ENCODE measurements at regions not wholly inside any gene's neighbourhood (a gene's known extent, or its start where the extent isn't known, plus 50 kb on each side); places are given as distances from the start of the nearest gene placed in this dataset.

DNA sequence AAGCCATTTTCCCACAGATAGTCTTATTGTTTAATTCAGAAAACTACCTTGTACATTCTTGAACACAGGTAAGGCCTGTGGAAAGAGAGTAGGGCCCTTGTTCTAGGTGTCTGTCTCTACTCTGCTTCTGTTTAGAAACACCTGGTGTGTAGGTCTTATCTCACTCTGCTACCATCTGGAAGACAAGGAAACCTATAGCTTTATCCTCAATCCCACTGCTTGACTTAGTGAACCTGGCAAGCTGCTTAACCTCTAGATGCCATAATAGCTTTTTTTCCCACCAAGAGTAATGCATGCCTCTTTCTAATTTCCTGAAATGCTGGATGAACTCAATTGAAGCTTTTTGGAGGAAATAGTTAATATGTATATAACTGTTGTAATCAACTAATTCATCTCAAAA lies 82.6 kb upstream of the RAP2B start:
- Histone ChIP-seq H3K36me3 (ENCODE audit: control insufficient read depth in 2 of 2, insufficient read depth in 2 of 2, low read length in 2 of 2) (no peaks in the 10 kb centered on the region), H3K4me1 (ENCODE audit: control insufficient read depth in 2 of 2, insufficient read depth in 2 of 2, low read length in 2 of 2) (no peaks in the 10 kb centered on the region), H3K9ac (ENCODE audit: low read depth in 1 of 2, low read length in 2 of 2) (no peak overlapping the region), H3K9me3 (ENCODE audit: control insufficient read depth in 2 of 2, low read length in 2 of 2) (no peaks in the 10 kb centered on the region), H3K27me3 (ENCODE audit: control insufficient read depth in 2 of 2, insufficient read depth in 2 of 2, low read length in 2 of 2) (no peaks in the 10 kb centered on the region), H3K27ac (ENCODE audit: low read depth in 2 of 2, low read length in 2 of 2) (no peak overlapping the region), H3K4me3 (ENCODE audit: low read length in 2 of 2) (no peak overlapping the region)

DNA sequence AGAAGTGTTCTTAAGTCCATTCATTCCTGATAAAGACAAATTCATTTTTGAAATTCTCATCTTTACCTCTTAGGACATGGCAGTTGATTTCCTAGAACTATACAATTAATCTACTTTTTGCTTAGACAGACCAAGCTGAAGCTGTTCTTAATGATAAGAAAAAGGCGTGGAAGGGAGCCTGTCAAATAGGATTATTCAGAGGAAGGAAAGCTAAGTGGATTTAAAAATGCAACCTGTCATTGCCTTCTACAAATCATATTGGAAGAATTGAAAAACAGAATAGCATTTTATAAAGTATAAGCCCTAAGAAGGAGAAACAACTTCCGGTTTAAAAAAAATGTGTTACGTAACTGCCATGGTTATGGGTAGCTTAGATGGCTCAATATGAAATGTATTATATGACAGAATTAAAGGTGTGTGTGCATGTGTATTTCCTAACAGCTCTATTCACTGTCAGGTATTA lies 81.2 kb upstream of the RAP2B start:
- no peaks in the 10 kb centered on the region for H3K36me3 ChIP-seq (ENCODE audit: control insufficient read depth in 2 of 2, insufficient read depth in 2 of 2, low read length in 2 of 2)
- H3K9ac ChIP-seq (ENCODE audit: low read depth in 1 of 2, low read length in 2 of 2): no peak overlapping the region
- H3K9me3 ChIP-seq (ENCODE audit: control insufficient read depth in 2 of 2, low read length in 2 of 2): no peaks in the 10 kb centered on the region
- no peaks in the 10 kb centered on the region for H3K4me1 ChIP-seq (ENCODE audit: control insufficient read depth in 2 of 2, insufficient read depth in 2 of 2, low read length in 2 of 2)
- H3K27me3 ChIP-seq (ENCODE audit: control insufficient read depth in 2 of 2, insufficient read depth in 2 of 2, low read length in 2 of 2): no peaks in the 10 kb centered on the region
- H3K4me3 ChIP-seq (ENCODE audit: low read length in 2 of 2): no peak overlapping the region
- no peak overlapping the region for H3K27ac ChIP-seq (ENCODE audit: low read depth in 2 of 2, low read length in 2 of 2)

DNA sequence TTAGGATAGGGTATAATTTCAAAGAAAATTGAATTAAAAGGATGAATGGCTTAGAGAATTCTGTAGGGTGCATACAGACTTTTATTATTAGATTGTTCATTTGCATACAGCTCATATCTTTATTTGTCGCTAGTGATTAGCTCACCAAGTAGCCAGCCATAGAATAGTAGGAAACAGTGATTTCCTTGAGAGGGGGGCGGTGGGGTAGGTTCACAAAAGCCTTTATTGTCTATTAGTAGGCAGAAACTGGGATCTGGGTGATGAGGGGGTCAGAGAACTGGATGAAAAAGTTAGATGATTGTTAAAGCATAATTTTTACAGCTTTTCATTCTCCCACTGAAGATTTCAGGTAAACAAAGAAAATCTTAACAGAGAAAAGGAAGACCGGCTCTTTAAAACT lies 77.6 kb upstream of the RAP2B start:
- no peaks in the 10 kb centered on the region for H3K27me3 ChIP-seq (ENCODE audit: control insufficient read depth in 2 of 2, insufficient read depth in 2 of 2, low read length in 2 of 2)
- no peaks in the 10 kb centered on the region for H3K4me1 ChIP-seq (ENCODE audit: control insufficient read depth in 2 of 2, insufficient read depth in 2 of 2, low read length in 2 of 2)
- no peak overlapping the region for H3K9ac ChIP-seq (ENCODE audit: low read depth in 1 of 2, low read length in 2 of 2)
- no peak overlapping the region for H3K4me3 ChIP-seq (ENCODE audit: low read length in 2 of 2)
- no peak overlapping the region for H3K27ac ChIP-seq (ENCODE audit: low read depth in 2 of 2, low read length in 2 of 2)
- H3K9me3 ChIP-seq (ENCODE audit: control insufficient read depth in 2 of 2, low read length in 2 of 2): no peaks in the 10 kb centered on the region
- H3K36me3 ChIP-seq (ENCODE audit: control insufficient read depth in 2 of 2, insufficient read depth in 2 of 2, low read length in 2 of 2): no peaks in the 10 kb centered on the region

DNA sequence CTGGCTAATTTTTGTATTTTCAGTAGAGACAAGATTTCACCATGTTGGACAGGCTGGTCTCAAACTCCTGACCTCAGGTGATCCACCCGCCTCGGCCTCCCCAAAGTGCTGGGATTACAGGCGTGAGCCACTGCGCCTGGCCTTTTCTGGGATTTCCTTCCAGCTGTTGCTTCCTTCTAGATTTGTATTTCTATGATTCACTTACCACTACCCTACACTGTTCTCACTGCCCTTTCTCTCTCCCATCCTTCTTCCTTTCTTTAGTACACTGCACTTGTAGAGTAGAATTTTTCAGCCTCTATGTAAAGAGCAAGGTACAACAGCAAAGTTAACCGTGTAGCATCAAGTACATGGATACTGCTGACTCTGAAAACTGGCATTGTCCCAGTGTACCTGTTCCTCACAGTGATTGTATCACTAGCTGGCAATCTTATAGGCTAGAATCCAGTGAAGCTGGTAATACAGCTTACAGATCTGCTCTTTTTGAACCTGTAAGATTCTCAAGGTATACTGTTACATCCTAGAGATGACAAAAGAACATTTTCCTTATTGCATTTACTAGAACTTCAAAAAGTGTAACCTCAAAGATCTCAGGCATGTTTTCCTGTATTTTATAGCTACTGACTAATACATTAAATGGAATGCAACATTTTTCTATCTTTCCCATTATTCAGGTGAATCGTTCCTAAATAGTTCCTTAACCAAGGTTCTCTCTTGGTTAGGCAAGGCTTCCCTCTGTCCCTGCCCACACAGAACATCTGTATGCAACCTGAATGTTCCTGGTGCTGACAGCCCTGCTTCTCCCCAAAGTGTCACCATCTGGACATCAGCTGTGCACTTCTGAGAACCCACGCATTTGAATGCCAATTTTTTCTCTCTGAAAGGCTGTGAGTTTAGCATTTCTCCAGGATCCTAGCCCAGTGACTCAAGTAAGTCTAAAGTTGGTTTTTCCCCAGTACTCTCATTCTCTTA lies 74.1 kb upstream of the RAP2B start:
- Histone ChIP-seq H3K36me3 (ENCODE audit: control insufficient read depth in 2 of 2, insufficient read depth in 2 of 2, low read length in 2 of 2) (no peaks in the 10 kb centered on the region), H3K27ac (ENCODE audit: low read depth in 2 of 2, low read length in 2 of 2) (no peak overlapping the region), H3K4me1 (ENCODE audit: control insufficient read depth in 2 of 2, insufficient read depth in 2 of 2, low read length in 2 of 2) (no peaks in the 10 kb centered on the region), H3K9ac (ENCODE audit: low read depth in 1 of 2, low read length in 2 of 2) (no peak overlapping the region), H3K9me3 (ENCODE audit: control insufficient read depth in 2 of 2, low read length in 2 of 2) (no peaks in the 10 kb centered on the region), H3K4me3 (ENCODE audit: low read length in 2 of 2) (no peak overlapping the region), H3K27me3 (ENCODE audit: control insufficient read depth in 2 of 2, insufficient read depth in 2 of 2, low read length in 2 of 2) (no peaks in the 10 kb centered on the region)

DNA sequence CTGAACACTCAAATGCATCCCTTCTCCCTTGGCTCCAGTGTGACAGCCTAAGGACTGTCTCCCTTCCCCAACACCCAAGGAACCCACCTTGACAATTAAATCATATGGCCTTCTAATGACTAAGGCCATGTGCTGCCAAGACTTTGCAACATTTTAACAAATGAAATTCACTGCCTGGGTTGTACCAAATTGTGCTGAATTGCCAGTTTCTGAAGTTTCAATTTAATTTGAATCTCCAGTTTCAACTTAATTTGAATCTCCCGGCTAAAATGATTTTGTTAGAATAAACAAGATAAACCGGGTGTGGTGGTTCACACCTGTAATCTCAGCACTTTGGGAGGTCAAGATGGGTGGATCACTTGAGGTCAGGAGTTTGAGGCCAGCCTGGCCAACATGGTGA lies 72.4 kb upstream of the RAP2B start:
- H3K27me3 ChIP-seq (ENCODE audit: control insufficient read depth in 2 of 2, insufficient read depth in 2 of 2, low read length in 2 of 2): no peaks in the 10 kb centered on the region

DNA sequence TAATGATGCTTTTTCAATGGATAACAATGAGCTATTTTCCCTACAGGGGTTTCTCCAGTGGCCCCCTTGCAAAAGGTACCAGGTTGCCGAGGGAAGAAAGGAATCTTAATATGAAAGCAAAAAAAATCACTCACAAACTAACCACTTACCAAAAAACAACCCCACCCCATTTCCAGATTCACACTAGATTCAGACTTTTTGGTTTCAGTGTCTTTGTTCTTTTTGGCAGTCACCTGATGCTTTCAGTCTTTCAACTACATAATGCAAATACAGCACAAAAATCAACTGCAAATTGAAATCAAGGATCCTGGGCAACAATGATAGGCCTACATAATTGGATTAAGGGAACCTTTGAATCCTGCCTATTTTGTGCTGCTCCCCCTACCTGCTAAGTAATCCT lies 71.1 kb upstream of the RAP2B start:
- no peaks in the 10 kb centered on the region for H3K36me3 ChIP-seq (ENCODE audit: control insufficient read depth in 2 of 2, insufficient read depth in 2 of 2, low read length in 2 of 2)
- no peak overlapping the region for H3K9ac ChIP-seq (ENCODE audit: low read depth in 1 of 2, low read length in 2 of 2)
- H3K4me3 ChIP-seq (ENCODE audit: low read length in 2 of 2): no peak overlapping the region
- no peak overlapping the region for H3K27ac ChIP-seq (ENCODE audit: low read depth in 2 of 2, low read length in 2 of 2)
- H3K4me1 ChIP-seq (ENCODE audit: control insufficient read depth in 2 of 2, insufficient read depth in 2 of 2, low read length in 2 of 2): peaks cover 4 to 6% of the 10 kb centered on the region in 2 donors
- H3K27me3 ChIP-seq (ENCODE audit: control insufficient read depth in 2 of 2, insufficient read depth in 2 of 2, low read length in 2 of 2): no peaks in the 10 kb centered on the region
- no peaks in the 10 kb centered on the region for H3K9me3 ChIP-seq (ENCODE audit: control insufficient read depth in 2 of 2, low read length in 2 of 2)

More for the DNA sequence above, 72.4 kb upstream of the RAP2B start:
- H3K27ac ChIP-seq (ENCODE audit: low read depth in 2 of 2, low read length in 2 of 2): no peak overlapping the region
- no peaks in the 10 kb centered on the region for H3K36me3 ChIP-seq (ENCODE audit: control insufficient read depth in 2 of 2, insufficient read depth in 2 of 2, low read length in 2 of 2)
- no peak overlapping the region for H3K9ac ChIP-seq (ENCODE audit: low read depth in 1 of 2, low read length in 2 of 2)
- H3K4me1 ChIP-seq (ENCODE audit: control insufficient read depth in 2 of 2, insufficient read depth in 2 of 2, low read length in 2 of 2): no peaks in the 10 kb centered on the region
- no peaks in the 10 kb centered on the region for H3K9me3 ChIP-seq (ENCODE audit: control insufficient read depth in 2 of 2, low read length in 2 of 2)
- H3K4me3 ChIP-seq (ENCODE audit: low read length in 2 of 2): no peak overlapping the region

DNA sequence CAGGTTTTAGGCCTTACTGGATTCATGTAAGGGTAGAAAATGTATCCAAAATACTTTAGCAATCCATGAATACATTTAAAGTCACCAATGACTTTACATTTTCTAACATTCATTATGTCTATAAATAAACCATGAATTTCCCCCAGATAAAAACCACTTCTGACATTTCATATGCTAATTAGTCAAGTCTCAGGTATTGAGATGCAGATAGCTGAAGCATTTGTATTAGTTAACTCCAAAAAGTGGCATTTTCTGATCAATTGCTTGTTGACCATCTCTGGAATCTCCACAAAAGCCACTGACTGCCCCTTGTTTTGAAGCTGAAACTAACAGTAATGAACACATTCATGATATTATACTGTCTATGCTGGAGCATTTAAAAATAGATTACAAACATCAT lies 68.4 kb upstream of the RAP2B start:
- no peak overlapping the region for H3K27ac ChIP-seq (ENCODE audit: low read depth in 2 of 2, low read length in 2 of 2)
- peaks cover 6 to 12% of the 10 kb centered on the region in 2 donors for H3K4me1 ChIP-seq (ENCODE audit: control insufficient read depth in 2 of 2, insufficient read depth in 2 of 2, low read length in 2 of 2)
- no peaks in the 10 kb centered on the region for H3K27me3 ChIP-seq (ENCODE audit: control insufficient read depth in 2 of 2, insufficient read depth in 2 of 2, low read length in 2 of 2)
- no peaks in the 10 kb centered on the region for H3K9me3 ChIP-seq (ENCODE audit: control insufficient read depth in 2 of 2, low read length in 2 of 2)
- H3K9ac ChIP-seq (ENCODE audit: low read depth in 1 of 2, low read length in 2 of 2): no peak overlapping the region
- no peaks in the 10 kb centered on the region for H3K36me3 ChIP-seq (ENCODE audit: control insufficient read depth in 2 of 2, insufficient read depth in 2 of 2, low read length in 2 of 2)
- no peak overlapping the region for H3K4me3 ChIP-seq (ENCODE audit: low read length in 2 of 2)

DNA sequence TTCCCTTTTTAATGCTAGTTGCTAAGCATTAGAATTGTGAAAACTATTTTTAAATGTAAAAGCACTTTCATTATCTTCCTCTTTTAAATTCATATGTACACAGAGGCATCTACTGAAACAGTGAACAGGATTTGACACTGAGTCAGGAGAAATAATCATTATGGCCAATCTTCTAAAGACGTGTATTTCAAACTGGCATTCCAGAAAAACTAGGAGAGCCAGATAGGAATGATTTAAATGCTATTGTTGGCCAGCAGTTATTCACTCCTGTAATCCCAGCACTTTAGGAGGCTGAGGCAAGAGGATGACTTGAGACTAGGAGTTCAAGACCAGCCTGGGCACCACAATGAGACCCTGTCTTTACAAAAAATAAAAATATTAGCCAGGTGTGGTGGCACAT lies 67.6 kb upstream of the RAP2B start:
- H3K9me3 ChIP-seq (ENCODE audit: control insufficient read depth in 2 of 2, low read length in 2 of 2): no peaks in the 10 kb centered on the region
- H3K9ac ChIP-seq (ENCODE audit: low read depth in 1 of 2, low read length in 2 of 2): no peak overlapping the region
- peaks cover 9 to 12% of the 10 kb centered on the region in 2 donors for H3K4me1 ChIP-seq (ENCODE audit: control insufficient read depth in 2 of 2, insufficient read depth in 2 of 2, low read length in 2 of 2)
- no peak overlapping the region for H3K27ac ChIP-seq (ENCODE audit: low read depth in 2 of 2, low read length in 2 of 2)
- H3K36me3 ChIP-seq (ENCODE audit: control insufficient read depth in 2 of 2, insufficient read depth in 2 of 2, low read length in 2 of 2): no peaks in the 10 kb centered on the region
- H3K4me3 ChIP-seq (ENCODE audit: low read length in 2 of 2): no peak overlapping the region
- H3K27me3 ChIP-seq (ENCODE audit: control insufficient read depth in 2 of 2, insufficient read depth in 2 of 2, low read length in 2 of 2): no peaks in the 10 kb centered on the region

DNA sequence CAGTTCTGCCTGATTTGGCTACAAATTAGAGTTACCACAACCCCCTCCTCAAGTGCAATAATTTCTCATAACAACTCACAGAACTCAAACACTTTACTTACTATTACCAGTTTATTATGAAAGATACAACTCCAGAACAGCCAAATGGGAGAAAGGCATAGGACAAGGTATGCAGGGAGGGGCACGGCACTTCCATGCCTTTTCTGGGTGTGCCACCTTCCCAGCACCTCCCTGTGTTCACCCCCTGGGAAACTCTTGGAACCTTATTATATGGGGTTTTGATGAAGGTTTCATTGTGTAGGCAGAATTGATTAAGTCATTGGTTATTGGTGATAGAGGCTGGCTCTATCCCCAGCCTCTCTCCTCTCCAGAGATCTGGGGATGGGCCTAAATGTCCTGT lies 66.6 kb upstream of the RAP2B start:
- Histone ChIP-seq H3K27me3 (ENCODE audit: control insufficient read depth in 2 of 2, insufficient read depth in 2 of 2, low read length in 2 of 2) (no peaks in the 10 kb centered on the region), H3K27ac (ENCODE audit: low read depth in 2 of 2, low read length in 2 of 2) (no peak overlapping the region), H3K4me3 (ENCODE audit: low read length in 2 of 2) (no peak overlapping the region), H3K9ac (ENCODE audit: low read depth in 1 of 2, low read length in 2 of 2) (no peak overlapping the region), H3K36me3 (ENCODE audit: control insufficient read depth in 2 of 2, insufficient read depth in 2 of 2, low read length in 2 of 2) (no peaks in the 10 kb centered on the region), H3K9me3 (ENCODE audit: control insufficient read depth in 2 of 2, low read length in 2 of 2) (no peaks in the 10 kb centered on the region), H3K4me1 (ENCODE audit: control insufficient read depth in 2 of 2, insufficient read depth in 2 of 2, low read length in 2 of 2) (peaks cover 9 to 12% of the 10 kb centered on the region in 2 donors)

DNA sequence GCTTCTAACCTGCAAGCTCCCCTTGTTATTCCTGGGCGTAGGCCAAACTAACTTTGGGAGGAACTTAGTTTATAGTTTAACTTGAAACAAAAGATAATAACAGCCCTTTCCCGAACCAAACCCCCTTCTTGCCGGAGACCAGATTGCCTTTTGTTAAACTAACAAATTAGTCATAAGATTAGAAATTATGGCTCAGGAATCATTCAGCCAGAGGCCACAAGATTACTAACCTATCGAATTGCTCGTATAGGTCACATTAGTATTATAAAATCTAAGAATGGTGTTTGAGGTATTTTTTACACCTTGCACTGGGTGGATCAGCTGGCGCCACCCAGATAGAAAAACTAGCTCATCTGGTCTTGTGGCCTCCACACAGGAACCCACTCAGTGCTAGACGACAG lies 65.3 kb upstream of the RAP2B start:
- Histone ChIP-seq H3K27me3 (ENCODE audit: control insufficient read depth in 2 of 2, insufficient read depth in 2 of 2, low read length in 2 of 2) (no peaks in the 10 kb centered on the region), H3K36me3 (ENCODE audit: control insufficient read depth in 2 of 2, insufficient read depth in 2 of 2, low read length in 2 of 2) (no peaks in the 10 kb centered on the region), H3K9ac (ENCODE audit: low read depth in 1 of 2, low read length in 2 of 2) (no peak overlapping the region), H3K9me3 (ENCODE audit: control insufficient read depth in 2 of 2, low read length in 2 of 2) (no peaks in the 10 kb centered on the region), H3K4me1 (ENCODE audit: control insufficient read depth in 2 of 2, insufficient read depth in 2 of 2, low read length in 2 of 2) (peaks cover 9 to 12% of the 10 kb centered on the region in 2 donors), H3K27ac (ENCODE audit: low read depth in 2 of 2, low read length in 2 of 2) (peak overlapping the region; percentile 67 to 85), H3K4me3 (ENCODE audit: low read length in 2 of 2) (no peak overlapping the region)

Measured in mucosa of rectum (tissue), 2 donors.